CD4-positive, CD25-positive, alpha-beta regulatory T cell (primary cell): ENCODE measurements at regions not wholly inside any gene's neighbourhood (a gene's known extent, or its start where the extent isn't known, plus 50 kb on each side); places are given as distances from the start of the nearest gene placed in this dataset.

Experiments
- ATAC-seq, 2 donors: fragments of 150-1000 bp; cut with Tn5 transposase; one replicate each; pipeline ENCODE4 v1.10.0; 2021; ENCODE audit warnings: low read depth in 2 of 2, moderate number of reproducible peaks in 2 of 2, moderate library complexity in 1 of 2
- DNase-seq, 3 donors: peaks; one replicate each; pipeline versions ENCODE4 v3.0.0 to v3.0.0-alpha.2; 2012 to 2022; ENCODE audit warnings: mixed read lengths in 1 of 3
- H3K27ac ChIP-seq: one replicate; pipeline ENCODE4 v1.7.0; 2013; ENCODE audit warnings: mild to moderate bottlenecking, low read length; ENCODE audit not compliant: insufficient read depth, poor library complexity, severe bottlenecking
- H3K27me3 ChIP-seq: one replicate; pipeline ENCODE4 v1.7.0; 2013; ENCODE audit warnings: low read length; ENCODE audit not compliant: control insufficient read depth, insufficient read depth
- H3K36me3 ChIP-seq: one replicate; pipeline ENCODE4 v1.7.0; 2013; ENCODE audit warnings: mild to moderate bottlenecking, low read length, moderate library complexity; ENCODE audit not compliant: control insufficient read depth, insufficient read depth
- H3K4me1 ChIP-seq: 2 replicates; pipeline ENCODE4 v1.7.0; 2013; ENCODE audit warnings: mild to moderate bottlenecking, low read length; ENCODE audit not compliant: insufficient read depth, control insufficient read depth, poor library complexity, severe bottlenecking
- H3K4me3 ChIP-seq: one replicate; pipeline ENCODE4 v1.7.0; 2013; ENCODE audit warnings: low read depth, mild to moderate bottlenecking, low read length, moderate library complexity
- H3K9me3 ChIP-seq, 2 experiments: 1 replicate in 1 of 2; 2 replicates in 1 of 2; pipeline ENCODE4 v1.7.0; 2013; ENCODE audit warnings: low read length in 2 of 2, mild to moderate bottlenecking in 1 of 2, moderate library complexity in 1 of 2; ENCODE audit not compliant: control insufficient read depth in 2 of 2
- H3K27ac Mint-ChIP-seq, 3 donors: one replicate each; pipeline ENCODE4 v1.8.0; 2020 to 2022; ENCODE audit warnings: mild to moderate bottlenecking in 3 of 3, mixed read lengths in 3 of 3, moderate library complexity in 2 of 3
- H3K27me3 Mint-ChIP-seq: one replicate; pipeline ENCODE4 v1.8.0; 2022; ENCODE audit warnings: mild to moderate bottlenecking, mixed read lengths
- H3K36me3 Mint-ChIP-seq: one replicate; pipeline ENCODE4 v1.8.0; 2020; ENCODE audit warnings: mixed read lengths
- H3K4me1 Mint-ChIP-seq, 4 donors: one replicate each; pipeline ENCODE4 v1.8.0; 2020 to 2022; ENCODE audit warnings: mixed read lengths in 4 of 4, mild to moderate bottlenecking in 1 of 4
- H3K4me3 Mint-ChIP-seq, 4 donors: one replicate each; pipeline ENCODE4 v1.8.0; 2020 to 2022; ENCODE audit warnings: mild to moderate bottlenecking in 4 of 4, mixed read lengths in 4 of 4, moderate library complexity in 3 of 4
- H3K9me3 Mint-ChIP-seq, 7 donors: one replicate each; pipeline ENCODE4 v1.8.0; 2020 to 2022; ENCODE audit warnings: mixed read lengths in 7 of 7, mild to moderate bottlenecking in 3 of 7, moderate library complexity in 2 of 7

- Histone ChIP-seq H3K27ac (no peak overlapping the region), H3K4me3 (no peak overlapping the region), H3K36me3 (no peaks in the 10 kb centered on the region), H3K4me1 (no peaks in the 10 kb centered on the region), H3K27me3 (peaks cover 6% of the 10 kb centered on the region), H3K9me3 (no peaks in the 10 kb centered on the region)
- peaks cover 8% of the 10 kb centered on the region for H3K27me3 Mint-ChIP-seq
- no peaks in the 10 kb centered on the region for H3K9me3 Mint-ChIP-seq
- no peak for ATAC-seq
- no peak overlapping the region for H3K4me3 Mint-ChIP-seq
- no peak for DNase-seq
- no peaks in the 10 kb centered on the region for H3K36me3 Mint-ChIP-seq
- H3K4me1 Mint-ChIP-seq, result no peaks in the 10 kb centered on the region
- no peak overlapping the region for H3K27ac Mint-ChIP-seq
Observed at GRCh38 chr3:152046280-152046679, 172.8 kb downstream of the SUCNR1 start.

GRCh38 chr3:152047465-152047864 lies 174.0 kb downstream of the SUCNR1 start:
- H3K4me1 Mint-ChIP-seq, result no peaks in the 10 kb centered on the region
- H3K9me3 Mint-ChIP-seq, result no peaks in the 10 kb centered on the region
- no peak overlapping the region for H3K4me3 Mint-ChIP-seq
- no peaks in the 10 kb centered on the region for H3K36me3 Mint-ChIP-seq
- no peak overlapping the region for H3K27ac ChIP-seq
- H3K36me3 ChIP-seq, result no peaks in the 10 kb centered on the region
- H3K4me3 ChIP-seq, result no peak overlapping the region
- DNase-seq, result no peak
- ATAC-seq, result no peak
- H3K27ac Mint-ChIP-seq, result no peak overlapping the region
- H3K27me3 Mint-ChIP-seq, result peaks cover 8% of the 10 kb centered on the region
- H3K9me3 ChIP-seq, result no peaks in the 10 kb centered on the region
- H3K4me1 ChIP-seq, result no peaks in the 10 kb centered on the region
- H3K27me3 ChIP-seq, result peaks cover 6% of the 10 kb centered on the region

GRCh38 chr3:152048831-152049230 lies 175.4 kb downstream of the SUCNR1 start:
- no peaks in the 10 kb centered on the region for H3K36me3 Mint-ChIP-seq
- no peaks in the 10 kb centered on the region for H3K4me1 Mint-ChIP-seq
- Histone ChIP-seq H3K9me3 (no peaks in the 10 kb centered on the region), H3K4me1 (no peaks in the 10 kb centered on the region), H3K27ac (no peak overlapping the region), H3K36me3 (no peaks in the 10 kb centered on the region), H3K4me3 (no peak overlapping the region), H3K27me3 (peaks cover 3% of the 10 kb centered on the region)
- no peak for ATAC-seq
- H3K27ac Mint-ChIP-seq, result no peak overlapping the region
- no peak overlapping the region for H3K4me3 Mint-ChIP-seq
- peaks cover 8% of the 10 kb centered on the region for H3K27me3 Mint-ChIP-seq
- DNase-seq, result no peak
- no peaks in the 10 kb centered on the region for H3K9me3 Mint-ChIP-seq

- Mint-ChIP-seq H3K9me3 (no peaks in the 10 kb centered on the region), H3K27ac (no peak overlapping the region), H3K36me3 (no peaks in the 10 kb centered on the region), H3K4me1 (no peaks in the 10 kb centered on the region), H3K4me3 (no peak overlapping the region), H3K27me3 (peaks cover 8% of the 10 kb centered on the region)
- Histone ChIP-seq H3K4me1 (no peaks in the 10 kb centered on the region), H3K9me3 (no peaks in the 10 kb centered on the region), H3K27ac (no peak overlapping the region), H3K27me3 (peaks cover 2% of the 10 kb centered on the region), H3K36me3 (no peaks in the 10 kb centered on the region), H3K4me3 (no peak overlapping the region)
- ATAC-seq, result no peak
- no peak for DNase-seq
Observed at GRCh38 chr3:152050903-152051302, 177.5 kb downstream of the SUCNR1 start.

GRCh38 chr3:152051501-152052404 lies 178.3 kb downstream of the SUCNR1 start:
- H3K4me3 ChIP-seq, result no peak overlapping the region
- Mint-ChIP-seq H3K27me3 (peaks cover 8% of the 10 kb centered on the region), H3K9me3 (peaks cover 0 to 2% (median 0%) of the 10 kb centered on the region in 7 donors), H3K36me3 (no peaks in the 10 kb centered on the region), H3K27ac (peak overlapping the region in 1 of 3 donors; percentile 48), H3K4me1 (no peaks in the 10 kb centered on the region), H3K4me3 (no peak overlapping the region)
- peaks cover 2% of the 10 kb centered on the region for H3K27me3 ChIP-seq
- H3K9me3 ChIP-seq, result no peaks in the 10 kb centered on the region
- H3K4me1 ChIP-seq, result no peaks in the 10 kb centered on the region
- no peak for DNase-seq
- H3K36me3 ChIP-seq, result no peaks in the 10 kb centered on the region
- ATAC-seq, result no peak
- H3K27ac ChIP-seq, result no peak overlapping the region

GRCh38 chr3:152053866-152054265 lies 180.4 kb downstream of the SUCNR1 start:
- H3K27me3 ChIP-seq, result peaks cover 3% of the 10 kb centered on the region
- H3K27ac ChIP-seq, result no peak overlapping the region
- H3K9me3 ChIP-seq, result no peaks in the 10 kb centered on the region
- H3K4me1 ChIP-seq, result no peaks in the 10 kb centered on the region
- H3K36me3 ChIP-seq, result no peaks in the 10 kb centered on the region
- no peak overlapping the region for H3K4me3 Mint-ChIP-seq
- peaks cover 8% of the 10 kb centered on the region for H3K27me3 Mint-ChIP-seq
- H3K27ac Mint-ChIP-seq, result no peak overlapping the region
- no peaks in the 10 kb centered on the region for H3K36me3 Mint-ChIP-seq
- H3K9me3 Mint-ChIP-seq, result peaks cover 0 to 2% (median 0%) of the 10 kb centered on the region in 7 donors
- H3K4me1 Mint-ChIP-seq, result no peaks in the 10 kb centered on the region
- ATAC-seq (no peak), DNase-seq (no peak)
- H3K4me3 ChIP-seq, result no peak overlapping the region

GRCh38 chr3:152054315-152054714 lies 180.9 kb downstream of the SUCNR1 start:
- Mint-ChIP-seq H3K4me3 (no peak overlapping the region), H3K4me1 (no peaks in the 10 kb centered on the region), H3K9me3 (peaks cover 0 to 2% (median 0%) of the 10 kb centered on the region in 7 donors), H3K36me3 (no peaks in the 10 kb centered on the region), H3K27me3 (peaks cover 8% of the 10 kb centered on the region), H3K27ac (no peak overlapping the region)
- Histone ChIP-seq H3K36me3 (no peaks in the 10 kb centered on the region), H3K9me3 (no peaks in the 10 kb centered on the region), H3K4me1 (no peaks in the 10 kb centered on the region), H3K27ac (no peak overlapping the region), H3K4me3 (no peak overlapping the region), H3K27me3 (peaks cover 3% of the 10 kb centered on the region)
- DNase-seq (no peak), ATAC-seq (no peak)

- peaks cover 14% of the 10 kb centered on the region for H3K27me3 Mint-ChIP-seq
- H3K4me1 Mint-ChIP-seq, result no peaks in the 10 kb centered on the region
- Histone ChIP-seq H3K36me3 (no peaks in the 10 kb centered on the region), H3K9me3 (no peaks in the 10 kb centered on the region), H3K4me1 (no peaks in the 10 kb centered on the region), H3K27ac (no peak overlapping the region), H3K27me3 (peaks cover 3% of the 10 kb centered on the region), H3K4me3 (no peak overlapping the region)
- no peak for DNase-seq
- H3K9me3 Mint-ChIP-seq, result peaks cover 0 to 2% (median 0%) of the 10 kb centered on the region in 7 donors
- no peak for ATAC-seq
- H3K36me3 Mint-ChIP-seq, result no peaks in the 10 kb centered on the region
- no peak overlapping the region for H3K4me3 Mint-ChIP-seq
- H3K27ac Mint-ChIP-seq, result no peak overlapping the region
Observed at GRCh38 chr3:152056073-152056472, 182.6 kb downstream of the SUCNR1 start.
